HG03520 (cell line): ENCODE measurements at regions not wholly inside any gene's neighbourhood (a gene's known extent, or its start where the extent isn't known, plus 50 kb on each side); places are given as distances from the start of the nearest gene placed in this dataset.

ENCODE experiments used
- ATAC-seq: cut with Tn5 transposase; IDR thresholded peaks from one replicate; pipeline ENCODE4 v1.9.1; 2021; ENCODE audit warnings: mild to moderate bottlenecking, moderate library complexity; ENCODE audit not compliant: unreplicated experiment

- no peak for ATAC-seq
These were observed 50.5 kb upstream of the PRDM1 start for GRCh38 chr6:106035655-106036054.

DNA sequence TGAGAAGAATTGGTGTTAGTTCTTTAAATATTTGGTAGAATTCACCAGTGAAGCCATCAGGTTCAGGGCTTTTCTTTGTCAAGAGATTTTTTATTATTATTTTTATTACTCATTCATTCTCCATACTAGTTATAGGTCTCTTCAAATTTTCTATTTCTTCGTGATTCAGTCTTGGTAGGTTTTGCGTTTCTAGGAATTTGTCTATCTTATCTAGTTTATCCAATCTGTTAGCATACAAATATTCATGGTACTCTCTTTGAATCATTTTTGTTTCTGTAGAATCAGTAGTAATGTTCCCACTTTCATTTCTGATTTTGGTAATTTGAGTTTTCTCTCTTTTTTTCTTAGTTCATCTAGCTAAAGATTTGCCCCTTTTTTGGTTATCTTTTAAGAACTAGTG lies 52.3 kb upstream of the PRDM1 start:
- no peak for ATAC-seq

DNA sequence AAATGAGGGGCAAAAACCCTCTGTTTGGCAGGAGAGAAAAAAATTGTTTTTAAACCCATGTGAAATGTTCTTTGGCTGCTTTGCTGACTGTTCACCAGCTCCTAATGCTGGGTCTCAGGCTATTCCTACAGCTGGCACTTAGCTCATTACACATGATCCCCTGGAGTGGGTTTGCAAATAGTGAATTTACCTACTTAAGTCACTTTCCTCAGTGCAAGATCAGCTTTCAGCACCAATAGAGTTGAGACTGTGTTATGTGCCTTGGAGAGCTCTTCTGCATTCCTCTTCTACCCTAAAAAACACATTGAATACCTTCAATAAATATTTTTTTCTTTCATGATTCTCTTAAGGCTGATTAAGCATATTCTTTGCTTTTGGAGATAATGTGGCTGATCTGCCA lies 58.4 kb upstream of the PRDM1 start:
- ATAC-seq = no peak

GRCh38 chr6:106026748-106027715 lies 59.1 kb upstream of the PRDM1 start:
- ATAC-seq = no peak

DNA sequence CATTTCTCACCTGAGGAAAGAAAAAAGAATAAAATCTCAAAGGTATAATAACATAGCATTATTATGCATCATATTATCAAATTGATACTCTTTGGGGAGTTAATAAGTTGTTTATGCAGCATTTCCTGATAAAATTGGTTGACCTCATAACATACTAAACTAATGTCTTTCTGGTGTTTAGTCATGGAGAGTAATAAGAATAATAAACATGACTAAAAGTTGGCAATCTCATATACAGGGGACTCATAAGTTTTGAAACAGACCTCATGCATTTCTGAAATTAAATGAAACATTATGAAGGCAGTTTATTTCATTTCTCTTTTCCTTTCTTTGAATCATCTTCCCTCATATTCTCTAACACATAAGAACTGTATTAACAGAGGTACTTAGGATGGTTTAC lies 60.5 kb upstream of the PRDM1 start:
- ATAC-seq = no peak

GRCh38 chr6:106022801-106023200 lies 63.3 kb upstream of the PRDM1 start:
- ATAC-seq = no peak

DNA sequence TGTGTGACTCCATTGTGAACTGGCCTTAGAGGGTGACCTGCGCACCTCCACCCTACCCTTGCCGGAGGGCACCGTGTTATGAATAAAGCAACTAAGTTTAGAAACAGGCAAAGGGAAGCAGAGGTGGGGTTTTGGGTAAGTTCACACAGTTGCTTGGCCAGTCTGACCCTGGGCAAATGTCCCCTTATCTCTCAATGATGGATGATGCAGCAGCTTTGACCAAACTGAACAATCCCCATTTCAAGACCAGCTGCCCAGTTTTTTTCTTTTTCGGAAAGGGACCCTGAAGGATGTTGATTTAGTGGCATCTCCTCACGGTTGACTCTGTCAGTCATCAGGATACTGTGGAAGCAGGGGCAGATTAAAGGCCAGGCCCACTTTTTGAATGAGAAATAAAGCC lies 68.7 kb upstream of the PRDM1 start:
- ATAC-seq = no peak

DNA sequence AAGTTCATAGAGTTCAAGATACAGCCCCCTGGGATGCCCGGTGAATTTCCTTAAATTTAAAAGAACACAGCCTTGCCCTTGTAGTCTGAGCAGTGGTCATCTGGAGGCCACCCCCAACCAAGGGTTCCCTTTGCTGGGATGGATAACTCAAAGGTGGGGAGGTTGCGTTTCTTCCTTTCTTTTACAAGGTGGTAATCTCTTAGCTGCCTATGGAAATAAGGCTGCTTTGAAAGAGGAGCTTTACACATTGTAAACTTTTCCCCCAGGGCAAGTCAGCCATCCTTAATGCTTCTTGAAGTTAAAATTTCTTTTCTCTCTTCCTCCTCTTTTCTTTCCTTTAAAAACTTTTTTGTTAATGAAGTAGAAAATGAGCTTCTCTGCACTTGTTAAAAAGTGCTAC lies 71.2 kb upstream of the PRDM1 start:
- no peak for ATAC-seq

GRCh38 chr6:106011476-106011875 lies 74.7 kb upstream of the PRDM1 start:
- no peak for ATAC-seq

DNA sequence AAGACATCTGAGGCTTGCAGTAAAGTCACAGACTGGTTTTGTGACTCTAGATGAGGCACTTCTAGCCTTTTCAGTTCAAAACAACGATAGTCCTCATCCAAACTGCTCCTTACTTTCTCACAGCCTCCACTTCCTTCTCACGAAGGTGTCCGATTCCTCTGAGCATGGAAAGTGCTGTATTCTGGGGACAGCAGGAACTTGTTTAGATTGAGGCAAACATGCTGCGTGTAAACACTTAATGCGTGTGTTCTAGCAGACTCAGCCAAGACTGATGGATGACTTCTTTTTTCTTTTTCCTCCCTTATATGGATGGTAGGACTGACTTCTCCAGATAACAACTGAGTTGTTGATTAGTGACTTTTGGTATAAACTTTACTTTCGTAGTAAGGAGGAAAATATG lies 80.2 kb upstream of the PRDM1 start:
- no peak for ATAC-seq

DNA sequence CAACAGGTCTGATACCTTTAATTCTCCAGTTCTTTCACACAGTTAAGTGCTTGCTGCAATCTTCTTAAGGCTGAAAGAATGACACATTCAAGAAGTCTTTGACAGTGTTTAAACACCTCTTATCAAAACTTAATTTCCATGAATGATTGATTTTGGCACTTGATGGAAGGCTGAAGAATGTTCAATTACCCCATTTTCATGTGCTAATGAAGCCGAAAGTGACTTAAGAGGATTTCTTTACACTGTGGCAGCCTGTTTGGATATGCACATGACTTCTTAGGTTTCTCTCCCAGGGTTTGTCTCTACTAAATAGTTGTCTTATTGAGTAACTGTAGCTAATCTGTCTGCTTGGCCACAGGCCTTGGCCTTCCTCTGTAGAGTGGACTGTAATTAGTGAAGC lies 81.1 kb upstream of the PRDM1 start:
- no peak for ATAC-seq

DNA sequence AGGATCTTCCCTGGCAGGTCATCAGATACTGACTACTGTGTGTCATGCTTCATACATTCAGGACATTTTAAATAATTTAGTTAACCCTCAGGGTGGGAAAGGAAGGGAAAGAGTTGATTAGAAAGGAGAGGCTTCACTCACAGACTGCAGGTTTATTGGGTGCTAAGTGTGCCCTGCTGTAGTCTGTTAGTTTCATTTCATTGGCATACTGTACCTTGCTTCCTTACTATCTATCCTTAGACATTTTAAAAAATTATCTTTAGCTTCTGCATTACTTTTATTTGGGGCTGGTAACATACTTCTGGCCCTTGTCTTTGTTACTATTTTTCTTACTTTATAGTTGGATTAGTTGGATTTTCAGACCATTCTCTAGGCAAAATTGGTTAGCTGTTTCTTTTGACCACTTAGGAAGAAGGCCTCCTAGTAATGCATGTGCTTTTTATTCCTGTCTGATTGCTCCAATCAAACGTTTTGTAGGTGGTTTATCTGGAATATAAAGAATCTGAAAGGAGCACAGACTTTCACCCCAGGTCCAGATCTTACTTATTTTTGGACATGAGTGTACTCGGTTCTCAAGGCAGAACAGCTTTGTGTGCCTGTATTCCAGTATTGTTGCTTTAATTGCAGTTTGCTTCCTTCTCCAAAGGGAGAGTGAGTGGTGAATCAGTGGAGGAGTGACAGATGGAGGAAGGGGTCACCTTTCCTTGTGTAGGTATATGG lies 82.7 kb upstream of the PRDM1 start:
- ATAC-seq = no peak

GRCh38 chr6:106002005-106002404 lies 84.1 kb upstream of the PRDM1 start:
- no peak for ATAC-seq

GRCh38 chr6:106000935-106001334 lies 85.2 kb upstream of the PRDM1 start:
- no peak for ATAC-seq

DNA sequence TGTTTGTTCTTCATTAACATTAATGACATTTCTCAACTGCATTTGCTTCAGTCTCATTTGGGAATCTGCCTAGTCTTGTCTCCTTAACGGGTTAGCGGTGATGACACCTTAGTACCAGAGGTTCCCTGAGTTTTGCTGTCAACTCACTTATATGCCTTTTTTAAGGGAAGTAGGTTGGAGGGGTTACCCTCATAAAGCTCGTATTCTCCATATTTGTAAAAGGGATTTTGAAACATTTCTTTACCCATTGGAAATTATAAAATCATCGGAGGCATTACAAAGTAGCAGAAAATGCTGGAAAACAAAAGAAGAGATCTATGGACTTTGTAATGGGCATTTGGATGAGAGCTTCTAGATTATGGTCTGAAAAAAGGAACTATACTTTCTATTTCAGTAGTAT lies 88.7 kb upstream of the PRDM1 start:
- no peak for ATAC-seq

GRCh38 chr6:105995391-105995865 lies 90.7 kb upstream of the PRDM1 start:
- ATAC-seq = no peak

DNA sequence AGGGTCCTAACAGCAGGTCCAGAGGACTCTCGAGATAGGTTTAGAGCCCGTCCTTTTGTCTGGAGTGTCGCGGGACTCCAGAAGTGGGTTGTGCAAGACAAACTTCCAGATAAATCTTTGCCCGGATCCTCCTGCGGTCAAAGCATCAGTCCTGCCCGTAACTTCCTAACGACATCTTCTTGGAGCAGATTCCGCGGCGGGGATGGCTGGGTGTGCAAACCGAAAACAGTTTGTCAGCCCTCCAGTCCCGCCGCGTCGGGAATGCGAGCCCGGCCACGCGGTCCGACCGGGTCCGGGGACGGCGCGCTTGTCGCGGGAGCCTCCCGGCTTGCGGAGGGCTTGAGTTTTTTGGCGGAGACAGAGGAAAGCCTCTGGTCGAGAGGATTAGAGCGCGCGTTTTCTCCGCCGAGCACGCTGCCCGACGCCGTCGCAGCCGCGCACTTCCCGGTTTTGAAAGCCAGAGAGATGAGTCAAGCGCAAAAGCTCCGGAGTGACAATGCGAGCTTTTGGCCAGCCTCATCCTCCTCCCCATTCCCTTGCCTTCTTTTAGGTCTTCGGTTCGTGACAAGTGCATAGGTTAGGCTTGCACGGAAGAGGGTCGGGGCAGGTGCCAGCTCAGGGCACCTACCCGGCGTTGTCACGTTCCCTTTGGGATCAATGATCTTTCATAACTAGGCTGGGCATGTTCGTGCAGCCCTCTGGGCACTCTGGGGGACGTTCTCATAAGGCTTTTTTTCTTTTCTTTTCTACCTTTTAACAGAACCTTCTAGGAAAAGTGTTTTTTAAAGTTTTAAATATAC lies 91.3 kb upstream of the PRDM1 start:
- ATAC-seq = no peak

GRCh38 chr6:105994118-105994590 lies 92.0 kb upstream of the PRDM1 start:
- ATAC-seq = no peak

- ATAC-seq = no peak
These were observed 92.6 kb upstream of the PRDM1 start for GRCh38 chr6:105993341-105994117.

DNA sequence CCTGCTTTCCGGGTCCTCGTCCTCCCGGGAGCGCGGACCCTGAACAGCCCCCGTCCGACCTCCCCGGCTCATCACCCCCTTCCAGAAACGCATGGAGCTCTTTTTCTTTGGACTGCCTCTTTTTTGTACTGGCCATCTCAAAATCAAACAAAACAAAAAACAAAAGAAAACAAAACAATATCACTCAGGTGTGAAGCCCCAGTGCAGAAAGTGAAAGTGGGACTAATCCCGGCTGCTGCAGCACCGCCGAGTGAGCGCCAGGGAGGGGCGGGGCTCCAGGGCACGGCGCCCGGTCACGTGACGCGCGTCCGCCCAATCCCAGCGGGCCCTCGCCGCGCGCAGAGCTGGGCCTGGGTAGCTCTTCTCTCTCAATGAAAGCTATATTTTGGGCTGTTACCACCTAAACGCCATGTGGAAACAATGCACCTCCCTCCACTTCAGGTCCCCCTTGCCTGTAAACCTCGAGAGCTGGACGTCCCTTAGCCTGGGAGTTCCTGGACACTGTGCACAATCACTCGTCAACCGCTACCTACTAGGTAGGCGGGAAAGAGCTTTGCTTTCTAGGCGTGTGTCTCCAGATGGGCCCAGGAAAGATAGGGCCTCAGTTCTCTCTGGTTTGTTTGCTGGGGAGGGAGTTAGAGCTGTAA lies 93.7 kb upstream of the PRDM1 start:
- ATAC-seq = peak; percentile 71
